Keratinocyte (primary cell): ENCODE measurements at regions not wholly inside any gene's neighbourhood (a gene's known extent, or its start where the extent isn't known, plus 50 kb on each side); places are given as distances from the start of the nearest gene placed in this dataset.

Experiments used
- EZH2 ChIP-seq: IDR thresholded peaks from one replicate; pipeline ENCODE4 v1.6.1; 2012; ENCODE audit warnings: inconsistent platforms, mild to moderate bottlenecking, low read length, moderate library complexity
- TF ChIP-seq, protein P1 (sequence below), 3 experiments: IDR thresholded peaks in 1 of 3; conservative IDR thresholded peaks in 1 of 3; optimal IDR thresholded peaks in 1 of 3; 2 replicates in 2 of 3; 3 replicates in 1 of 3; pipeline versions ENCODE3 to v1.5.1; 2011; ENCODE audit warnings: low read length in 3 of 3, mild to moderate bottlenecking in 3 of 3, moderate library complexity in 2 of 3, control low read depth in 1 of 3, inconsistent platforms in 1 of 3; ENCODE audit not compliant: insufficient read depth in 2 of 3; ENCODE audit errors: extremely low read depth in 1 of 3

DNA sequence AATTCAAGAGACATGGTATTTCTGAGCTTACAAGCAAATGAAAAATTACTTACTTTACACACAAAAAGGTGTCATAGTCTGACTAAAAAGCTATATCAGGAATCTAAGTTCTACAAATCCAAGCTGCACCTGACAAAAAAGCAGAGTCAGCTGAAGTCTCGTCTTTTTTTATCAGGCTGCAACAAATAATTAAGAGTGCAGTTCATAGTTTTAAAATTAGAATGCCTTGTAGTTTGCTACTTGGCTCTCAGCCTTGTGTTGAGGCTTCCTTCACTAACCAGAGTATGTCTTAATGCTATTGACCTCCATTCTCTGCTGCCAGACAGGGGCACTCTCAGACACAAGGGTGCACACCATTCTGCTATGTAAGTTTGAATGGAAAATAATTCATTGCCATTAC, 940.7 kb downstream of the PCDH7 start:
- TF ChIP-seq, protein P1, sequence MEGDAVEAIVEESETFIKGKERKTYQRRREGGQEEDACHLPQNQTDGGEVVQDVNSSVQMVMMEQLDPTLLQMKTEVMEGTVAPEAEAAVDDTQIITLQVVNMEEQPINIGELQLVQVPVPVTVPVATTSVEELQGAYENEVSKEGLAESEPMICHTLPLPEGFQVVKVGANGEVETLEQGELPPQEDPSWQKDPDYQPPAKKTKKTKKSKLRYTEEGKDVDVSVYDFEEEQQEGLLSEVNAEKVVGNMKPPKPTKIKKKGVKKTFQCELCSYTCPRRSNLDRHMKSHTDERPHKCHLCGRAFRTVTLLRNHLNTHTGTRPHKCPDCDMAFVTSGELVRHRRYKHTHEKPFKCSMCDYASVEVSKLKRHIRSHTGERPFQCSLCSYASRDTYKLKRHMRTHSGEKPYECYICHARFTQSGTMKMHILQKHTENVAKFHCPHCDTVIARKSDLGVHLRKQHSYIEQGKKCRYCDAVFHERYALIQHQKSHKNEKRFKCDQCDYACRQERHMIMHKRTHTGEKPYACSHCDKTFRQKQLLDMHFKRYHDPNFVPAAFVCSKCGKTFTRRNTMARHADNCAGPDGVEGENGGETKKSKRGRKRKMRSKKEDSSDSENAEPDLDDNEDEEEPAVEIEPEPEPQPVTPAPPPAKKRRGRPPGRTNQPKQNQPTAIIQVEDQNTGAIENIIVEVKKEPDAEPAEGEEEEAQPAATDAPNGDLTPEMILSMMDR (optimal IDR thresholded peaks at IDR 0.05 in 1 of 3, IDR thresholded peaks at IDR 0.05 in 1 of 3, conservative IDR thresholded peaks at IDR 0.05 in 1 of 3; ENCODE audit: extremely low read depth in 1 of 3, insufficient read depth in 2 of 3, low read length in 3 of 3), result no peak
- TF ChIP-seq EZH2, result no peak
